Activated CD8-positive, alpha-beta T cell treated with anti-CD3 and anti-CD28 coated beads for 36 hours (primary cell): ENCODE measurements at regions not wholly inside any gene's neighbourhood (a gene's known extent, or its start where the extent isn't known, plus 50 kb on each side); places are given as distances from the start of the nearest gene placed in this dataset.

ENCODE experiments used
- ATAC-seq: fragments of 200-7000 bp; cut with Tn5 transposase; one replicate; pipeline ENCODE4 v1.10.0; 2021; ENCODE audit warnings: mild to moderate bottlenecking, moderate library complexity
- CTCF ChIA-PET: fragments of 350-600 bp; sonication (Branson Sonifier 250); formaldehyde crosslinking; loops from one replicate; lab custom pipeline; 2021; ENCODE audit warnings: antibody characterized with exemption; lab: Charles Lee
- POLR2A ChIA-PET: fragments of 350-600 bp; sonication (Branson Sonifier 250); formaldehyde crosslinking; loops from one replicate; lab custom pipeline; 2021; ENCODE audit warnings: antibody characterized with exemption; lab: Charles Lee
- DNase-seq: peaks from one replicate; pipeline ENCODE4 v3.0.0-alpha.2; 2020
- H3K27ac Mint-ChIP-seq: one replicate; pipeline ENCODE4 v1.8.0; 2021; ENCODE audit warnings: mild to moderate bottlenecking, mixed read lengths
- H3K27me3 Mint-ChIP-seq: one replicate; pipeline ENCODE4 v1.8.0; 2021; ENCODE audit warnings: mixed read lengths
- H3K36me3 Mint-ChIP-seq: one replicate; pipeline ENCODE4 v1.8.0; 2021; ENCODE audit warnings: low read depth, mixed read lengths
- H3K4me1 Mint-ChIP-seq: one replicate; pipeline ENCODE4 v1.8.0; 2021; ENCODE audit warnings: low read depth, mixed read lengths
- H3K4me3 Mint-ChIP-seq: one replicate; pipeline ENCODE4 v1.8.0; 2021; ENCODE audit warnings: mild to moderate bottlenecking, moderate library complexity, mixed read lengths
- H3K9me3 Mint-ChIP-seq: one replicate; pipeline ENCODE4 v1.8.0; 2021; ENCODE audit warnings: mixed read lengths
- intact Hi-C: fragments of 100-400 bp; cut with micrococcal nuclease; formaldehyde crosslinking; loops from one replicate; pipeline ENCODE4 v1.10.0; 2022
- TF ChIP-seq, protein P1 (sequence below): fragments of 200-600 bp; IDR thresholded peaks from one replicate; pipeline ENCODE4 v1.8.0; 2022; ENCODE audit warnings: antibody characterized with exemption, mild to moderate bottlenecking

DNA sequence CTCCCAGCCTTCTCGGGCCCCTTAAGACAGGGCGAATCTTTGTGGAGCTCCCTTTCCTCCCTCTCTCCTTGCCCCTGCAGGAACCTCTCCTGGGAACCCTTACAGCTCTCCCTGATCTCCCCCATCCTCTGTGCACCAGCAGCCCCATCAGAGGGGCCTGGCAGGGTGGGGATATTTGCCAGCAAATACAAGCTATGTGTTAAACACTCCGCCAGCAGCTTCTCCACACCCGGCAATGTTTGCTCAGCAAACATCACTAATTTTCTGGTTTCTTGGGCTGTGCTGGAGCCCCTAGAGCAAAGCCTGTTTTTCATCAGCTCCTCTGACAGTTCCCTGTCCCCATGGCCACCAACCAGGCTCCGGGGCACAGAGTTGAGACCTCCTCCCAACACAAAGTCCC is 147.5 kb upstream of the LHX5 start:
- intact Hi-C loops = no loop called here
- DNase-seq (no peak), ATAC-seq (no peak)
- CTCF ChIA-PET = no interaction called here
- no peaks in the 10 kb centered on the region for H3K9me3 Mint-ChIP-seq
- TF ChIP-seq, protein P1, sequence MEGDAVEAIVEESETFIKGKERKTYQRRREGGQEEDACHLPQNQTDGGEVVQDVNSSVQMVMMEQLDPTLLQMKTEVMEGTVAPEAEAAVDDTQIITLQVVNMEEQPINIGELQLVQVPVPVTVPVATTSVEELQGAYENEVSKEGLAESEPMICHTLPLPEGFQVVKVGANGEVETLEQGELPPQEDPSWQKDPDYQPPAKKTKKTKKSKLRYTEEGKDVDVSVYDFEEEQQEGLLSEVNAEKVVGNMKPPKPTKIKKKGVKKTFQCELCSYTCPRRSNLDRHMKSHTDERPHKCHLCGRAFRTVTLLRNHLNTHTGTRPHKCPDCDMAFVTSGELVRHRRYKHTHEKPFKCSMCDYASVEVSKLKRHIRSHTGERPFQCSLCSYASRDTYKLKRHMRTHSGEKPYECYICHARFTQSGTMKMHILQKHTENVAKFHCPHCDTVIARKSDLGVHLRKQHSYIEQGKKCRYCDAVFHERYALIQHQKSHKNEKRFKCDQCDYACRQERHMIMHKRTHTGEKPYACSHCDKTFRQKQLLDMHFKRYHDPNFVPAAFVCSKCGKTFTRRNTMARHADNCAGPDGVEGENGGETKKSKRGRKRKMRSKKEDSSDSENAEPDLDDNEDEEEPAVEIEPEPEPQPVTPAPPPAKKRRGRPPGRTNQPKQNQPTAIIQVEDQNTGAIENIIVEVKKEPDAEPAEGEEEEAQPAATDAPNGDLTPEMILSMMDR = no peak
- no peak overlapping the region for H3K4me3 Mint-ChIP-seq
- POLR2A ChIA-PET = no interaction called here
- no peaks in the 10 kb centered on the region for H3K36me3 Mint-ChIP-seq
- H3K4me1 Mint-ChIP-seq = no peaks in the 10 kb centered on the region
- peaks cover 9% of the 10 kb centered on the region for H3K27me3 Mint-ChIP-seq
- no peak overlapping the region for H3K27ac Mint-ChIP-seq

DNA sequence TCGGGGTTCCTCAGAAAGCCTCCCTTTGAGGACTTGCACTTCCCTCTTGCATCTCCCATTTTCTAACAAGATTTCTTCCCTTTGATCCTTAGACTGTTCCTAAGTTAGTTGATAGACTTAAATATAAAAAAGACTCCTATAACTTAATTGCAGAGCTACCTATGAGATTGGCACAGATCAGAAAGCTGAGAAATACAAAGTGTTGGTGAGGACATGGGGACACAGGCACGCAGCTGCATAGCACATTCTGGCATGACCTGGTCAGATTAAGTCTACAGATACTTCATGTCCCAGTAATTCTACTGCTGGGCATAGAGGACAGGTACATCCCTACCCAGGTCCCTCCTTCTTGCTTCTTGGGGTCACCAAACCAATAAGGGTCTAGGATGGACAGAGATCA is 141.7 kb upstream of the LHX5 start:
- TF ChIP-seq, protein P1 = no peak
- ChIA-PET CTCF (no interaction called here), POLR2A (no interaction called here)
- peaks cover 38% of the 10 kb centered on the region for H3K27me3 Mint-ChIP-seq
- intact Hi-C loops = no loop called here
- peaks cover 1% of the 10 kb centered on the region for H3K9me3 Mint-ChIP-seq
- no peak overlapping the region for H3K27ac Mint-ChIP-seq
- H3K36me3 Mint-ChIP-seq = no peaks in the 10 kb centered on the region
- no peak for ATAC-seq
- H3K4me1 Mint-ChIP-seq = no peaks in the 10 kb centered on the region
- H3K4me3 Mint-ChIP-seq = no peak overlapping the region
- no peak for DNase-seq

DNA sequence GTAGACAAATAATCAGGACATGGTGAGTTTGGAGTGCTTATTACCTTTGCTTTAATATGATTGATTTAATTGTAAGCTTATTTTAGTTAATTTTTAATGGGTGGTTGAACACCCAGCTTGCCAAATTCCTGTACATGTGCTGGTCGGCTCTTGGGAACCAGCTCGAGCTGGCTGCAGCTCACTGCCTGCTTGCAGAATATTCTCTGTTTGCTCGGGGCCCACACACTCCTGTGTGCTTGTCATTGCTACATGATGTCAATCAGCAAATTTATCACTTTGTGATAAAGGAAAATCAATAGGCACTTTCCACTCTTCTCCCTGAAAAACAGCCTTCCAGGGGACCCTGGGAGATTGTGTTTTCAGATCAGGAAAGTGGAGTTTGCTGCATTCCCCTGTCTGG is 141.1 kb upstream of the LHX5 start:
- TF ChIP-seq, protein P1 = no peak
- Mint-ChIP-seq H3K36me3 (no peaks in the 10 kb centered on the region), H3K27me3 (peaks cover 40% of the 10 kb centered on the region), H3K4me1 (no peaks in the 10 kb centered on the region), H3K9me3 (peaks cover 4% of the 10 kb centered on the region), H3K27ac (no peak overlapping the region), H3K4me3 (no peak overlapping the region)
- DNase-seq (no peak), ATAC-seq (no peak)
- ChIA-PET POLR2A (no interaction called here), CTCF (no interaction called here)
- intact Hi-C loops = no loop called here

DNA sequence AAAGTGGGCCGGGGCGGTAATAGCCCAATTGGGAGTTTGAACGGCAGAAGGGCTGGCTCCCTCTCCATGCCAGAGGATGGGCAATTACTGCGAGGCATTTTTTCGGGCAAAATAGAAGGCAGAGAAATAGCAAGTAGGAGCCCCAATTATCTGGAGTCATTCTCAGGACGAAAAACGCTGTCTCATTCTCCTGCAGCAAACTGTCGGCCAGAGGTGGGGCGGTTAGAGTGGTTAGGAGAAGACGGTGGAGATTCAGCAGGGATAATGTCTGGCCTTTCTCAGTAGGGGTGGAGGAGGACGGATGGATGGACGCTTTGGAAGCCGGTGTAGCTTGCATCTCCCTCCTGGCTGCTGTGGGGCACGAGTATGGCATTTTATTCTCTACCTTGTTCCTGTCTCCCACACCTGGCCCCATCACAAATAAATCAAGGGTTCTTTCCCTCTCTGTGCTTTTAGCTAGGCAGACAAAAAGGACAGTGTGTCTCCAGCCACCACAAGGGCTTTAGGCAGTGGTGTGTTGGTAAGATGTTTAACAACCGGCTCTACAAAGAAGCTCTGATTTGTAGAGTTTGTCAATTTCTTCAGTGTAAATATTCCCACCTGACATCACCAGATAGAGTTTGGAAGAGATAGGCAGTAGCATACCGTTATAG is 140.5 kb upstream of the LHX5 start:
- ATAC-seq (no peak), DNase-seq (no peak)
- CTCF ChIA-PET = no interaction called here
- no peak overlapping the region for H3K27ac Mint-ChIP-seq
- H3K4me1 Mint-ChIP-seq = no peaks in the 10 kb centered on the region
- H3K36me3 Mint-ChIP-seq = no peaks in the 10 kb centered on the region
- intact Hi-C loops = no loop called here
- H3K27me3 Mint-ChIP-seq = peaks cover 40% of the 10 kb centered on the region
- no peak overlapping the region for H3K4me3 Mint-ChIP-seq
- H3K9me3 Mint-ChIP-seq = peaks cover 4% of the 10 kb centered on the region
- TF ChIP-seq, protein P1 = no peak
- POLR2A ChIA-PET = no interaction called here

DNA sequence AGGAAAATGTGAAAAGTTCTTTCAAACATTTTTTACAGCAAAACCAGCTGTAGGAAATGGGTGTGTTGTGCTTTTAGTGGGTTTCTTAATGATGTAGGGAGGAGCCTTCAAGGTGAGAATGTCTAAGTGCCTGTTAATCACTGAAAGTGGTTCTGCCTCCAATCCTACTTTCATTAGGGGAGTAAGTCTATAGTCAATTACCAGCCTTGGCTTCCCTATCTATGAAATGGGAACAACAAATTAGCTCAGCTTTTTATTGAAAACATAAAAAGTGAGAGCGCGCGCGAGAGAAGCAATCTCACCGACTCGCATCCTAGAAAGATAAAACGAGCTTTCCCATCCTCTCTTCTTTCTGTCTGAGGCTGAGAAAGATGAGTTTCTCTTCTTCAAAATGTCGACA is 140.0 kb upstream of the LHX5 start:
- DNase-seq = no peak
- Mint-ChIP-seq H3K27ac (no peak overlapping the region), H3K27me3 (peaks cover 40% of the 10 kb centered on the region), H3K4me3 (no peak overlapping the region), H3K36me3 (no peaks in the 10 kb centered on the region), H3K9me3 (peaks cover 4% of the 10 kb centered on the region), H3K4me1 (no peaks in the 10 kb centered on the region)
- ChIA-PET POLR2A (no interaction called here), CTCF (no interaction called here)
- intact Hi-C loops = no loop called here
- TF ChIP-seq, protein P1 = no peak
- no peak for ATAC-seq
